ENCODE measurements at regions not wholly inside any gene's neighbourhood (a gene's known extent, or its start where the extent isn't known, plus 50 kb on each side); places are given as distances from the start of the nearest gene placed in this dataset.
"Not testable (repeated sequence)": the region's sequence is repeated elsewhere in the genome, so short reads cannot be mapped to it uniquely, and the experiment has no call there.

DNA sequence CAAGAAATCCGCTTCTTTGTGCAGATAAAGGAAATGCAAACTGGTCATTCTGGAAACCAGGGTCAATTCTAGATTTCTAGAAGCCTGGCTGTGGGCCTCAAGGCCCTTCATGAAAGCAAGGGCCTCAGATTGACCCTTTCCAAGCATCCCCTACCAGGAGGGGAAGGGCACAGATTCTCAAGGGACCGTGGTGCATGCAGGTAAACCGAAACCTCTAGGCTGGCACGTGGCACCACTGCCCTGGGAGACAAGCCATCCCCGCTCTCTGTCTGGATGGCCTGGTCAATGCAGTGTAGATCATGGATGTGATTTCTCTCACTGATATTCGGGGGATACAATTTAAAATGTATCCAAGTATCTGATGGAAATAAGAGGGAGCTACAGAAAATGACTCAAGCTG lies 69.4 kb downstream of the TOMM20 start:
- Histone ChIP-seq H3K27ac (ENCODE audit: low read length) (no peak overlapping the region), H3K9me3 (ENCODE audit: control insufficient read depth in 2 of 2, low read length in 2 of 2) (no peaks in the 10 kb centered on the region), H3K9ac (ENCODE audit: low read length in 2 of 2) (no peak overlapping the region), H3K4me3 (ENCODE audit: low read length in 2 of 2) (no peak overlapping the region), H3K4me1 (ENCODE audit: control insufficient read depth, insufficient read depth, low read length) (peaks cover 6% of the 10 kb centered on the region), H3K27me3 (ENCODE audit: control insufficient read depth in 1 of 2, insufficient read depth in 2 of 2, low read length in 2 of 2) (no peaks in the 10 kb centered on the region), H3K36me3 (ENCODE audit: control insufficient read depth in 2 of 2, insufficient read depth in 2 of 2, low read length in 2 of 2) (no peaks in the 10 kb centered on the region)

DNA sequence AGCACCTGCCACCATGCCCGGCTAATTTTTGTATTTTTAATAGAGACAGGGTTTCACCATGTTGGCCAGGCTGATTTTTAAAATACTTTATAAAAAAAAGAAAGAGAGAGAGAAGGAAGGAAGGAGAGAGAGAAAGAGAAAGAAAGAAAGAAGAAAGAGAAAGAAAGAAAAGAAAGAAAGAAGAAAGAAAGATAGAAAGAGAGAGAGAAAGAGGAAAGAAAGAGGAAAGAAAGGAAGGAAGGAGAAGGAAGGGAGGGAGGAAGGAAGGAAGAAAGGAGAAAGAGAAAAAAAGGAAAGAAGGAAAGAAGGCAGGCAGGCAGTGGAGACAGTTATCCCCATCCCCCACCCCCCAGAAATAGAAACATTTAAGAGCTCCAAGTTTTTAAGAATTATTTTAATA lies 69.9 kb downstream of the TOMM20 start:
- H3K9ac ChIP-seq (ENCODE audit: low read length in 2 of 2): no peak overlapping the region
- no peak overlapping the region for H3K27ac ChIP-seq (ENCODE audit: low read length)
- H3K27me3 ChIP-seq (ENCODE audit: control insufficient read depth in 1 of 2, insufficient read depth in 2 of 2, low read length in 2 of 2): no peaks in the 10 kb centered on the region
- H3K9me3 ChIP-seq (ENCODE audit: control insufficient read depth in 2 of 2, low read length in 2 of 2): no peaks in the 10 kb centered on the region
- H3K4me3 ChIP-seq (ENCODE audit: low read length in 2 of 2): no peak overlapping the region
- H3K4me1 ChIP-seq (ENCODE audit: control insufficient read depth, insufficient read depth, low read length): peaks cover 6% of the 10 kb centered on the region
- no peaks in the 10 kb centered on the region for H3K36me3 ChIP-seq (ENCODE audit: control insufficient read depth in 2 of 2, insufficient read depth in 2 of 2, low read length in 2 of 2)

DNA sequence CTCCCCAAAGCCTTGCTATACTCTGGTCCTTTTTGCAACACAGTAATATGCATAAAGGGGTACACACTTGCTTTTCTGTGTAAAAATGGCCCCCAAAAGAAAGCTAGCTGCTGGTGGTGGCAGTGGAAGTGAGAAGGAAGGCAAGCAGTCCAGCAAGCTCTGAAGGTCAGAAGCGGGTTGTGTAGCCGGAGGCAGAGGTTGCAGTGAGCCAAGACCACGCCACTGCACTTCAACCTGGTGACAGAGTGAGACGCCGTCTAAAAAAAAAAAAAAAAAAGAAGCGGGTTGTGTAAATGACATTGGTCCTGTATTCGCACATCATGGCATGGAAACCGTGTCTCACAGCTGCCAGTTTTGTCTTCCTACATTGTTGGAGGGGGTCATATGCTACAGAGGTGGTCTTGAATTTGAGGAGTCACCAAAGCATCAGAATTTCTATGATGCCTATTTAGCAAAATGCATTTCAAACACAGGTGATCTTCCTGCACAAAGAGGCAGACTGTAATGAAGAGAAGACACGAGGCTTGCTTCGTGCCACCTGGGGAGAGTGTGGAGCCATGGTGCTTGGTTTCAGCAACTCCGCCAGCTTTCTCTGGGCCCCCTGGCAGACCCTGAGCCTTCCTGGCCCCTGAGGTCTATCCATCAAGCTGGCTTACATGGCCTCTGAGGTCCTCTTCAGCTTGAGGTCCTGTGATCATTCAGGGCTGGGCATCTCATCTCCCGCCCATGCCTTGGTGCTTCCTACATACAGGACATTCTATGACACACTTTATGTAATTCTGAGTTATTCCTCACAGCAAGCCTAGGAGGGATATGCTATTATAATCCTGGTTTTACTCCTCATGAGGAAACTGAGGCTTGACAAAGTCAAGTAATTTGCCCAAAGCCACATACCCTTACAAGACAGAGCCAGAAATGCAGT lies 71.0 kb downstream of the TOMM20 start:
- H3K27me3 ChIP-seq (ENCODE audit: control insufficient read depth in 1 of 2, insufficient read depth in 2 of 2, low read length in 2 of 2): no peaks in the 10 kb centered on the region
- H3K27ac ChIP-seq (ENCODE audit: low read length): no peak overlapping the region
- no peaks in the 10 kb centered on the region for H3K9me3 ChIP-seq (ENCODE audit: control insufficient read depth in 2 of 2, low read length in 2 of 2)
- H3K4me3 ChIP-seq (ENCODE audit: low read length in 2 of 2): no peak overlapping the region
- H3K36me3 ChIP-seq (ENCODE audit: control insufficient read depth in 2 of 2, insufficient read depth in 2 of 2, low read length in 2 of 2): no peaks in the 10 kb centered on the region
- no peak overlapping the region for H3K9ac ChIP-seq (ENCODE audit: low read length in 2 of 2)
- peaks cover 8% of the 10 kb centered on the region for H3K4me1 ChIP-seq (ENCODE audit: control insufficient read depth, insufficient read depth, low read length)

DNA sequence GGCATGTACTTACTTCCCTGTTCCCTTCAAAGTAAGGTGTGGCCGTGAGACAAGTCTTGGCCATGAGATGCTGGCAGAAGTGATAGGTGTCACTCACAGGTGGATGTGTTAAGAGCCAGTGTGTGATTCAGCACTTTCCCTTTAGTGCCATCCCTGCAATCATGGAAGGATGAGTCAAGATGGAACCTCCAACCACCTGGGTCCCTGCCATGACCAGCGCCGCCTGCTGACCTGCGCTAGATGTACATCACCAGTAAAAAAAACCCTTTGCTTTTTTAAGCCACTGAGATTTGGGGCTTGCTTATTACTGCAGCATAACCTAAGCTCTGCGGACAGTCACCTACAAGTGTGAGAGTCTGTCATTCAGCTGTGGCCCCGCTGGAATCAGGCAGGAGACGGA lies 71.7 kb downstream of the TOMM20 start:
- Histone ChIP-seq H3K4me1 (ENCODE audit: control insufficient read depth, insufficient read depth, low read length) (peaks cover 10% of the 10 kb centered on the region), H3K9me3 (ENCODE audit: control insufficient read depth in 2 of 2, low read length in 2 of 2) (no peaks in the 10 kb centered on the region), H3K36me3 (ENCODE audit: control insufficient read depth in 2 of 2, insufficient read depth in 2 of 2, low read length in 2 of 2) (no peaks in the 10 kb centered on the region), H3K9ac (ENCODE audit: low read length in 2 of 2) (no peak overlapping the region), H3K27me3 (ENCODE audit: control insufficient read depth in 1 of 2, insufficient read depth in 2 of 2, low read length in 2 of 2) (no peaks in the 10 kb centered on the region), H3K27ac (ENCODE audit: low read length) (no peak overlapping the region), H3K4me3 (ENCODE audit: low read length in 2 of 2) (no peak overlapping the region)

DNA sequence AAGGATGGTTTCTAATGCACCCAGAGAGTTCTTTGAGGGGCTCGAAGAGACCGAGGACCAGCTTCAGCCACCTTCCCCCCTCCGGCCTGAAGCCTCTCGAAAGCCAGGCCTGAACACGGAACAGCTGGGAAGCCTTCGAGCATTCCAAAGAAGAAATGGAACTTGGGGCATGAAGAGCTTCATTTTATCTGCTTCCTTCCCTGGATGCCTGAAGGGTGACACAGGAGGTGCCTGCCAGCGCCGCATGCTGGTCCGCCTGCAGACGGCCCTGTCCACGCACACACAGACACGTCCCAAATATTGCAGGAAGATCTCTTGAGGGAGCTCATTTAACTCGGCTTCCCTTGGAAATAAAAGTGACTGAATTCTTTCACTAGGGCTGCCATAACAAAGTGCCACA lies 73.7 kb downstream of the TOMM20 start:
- Histone ChIP-seq H3K4me3 (ENCODE audit: low read length in 2 of 2) (no peak overlapping the region), H3K4me1 (ENCODE audit: control insufficient read depth, insufficient read depth, low read length) (peaks cover 10% of the 10 kb centered on the region), H3K36me3 (ENCODE audit: control insufficient read depth in 2 of 2, insufficient read depth in 2 of 2, low read length in 2 of 2) (no peaks in the 10 kb centered on the region), H3K27me3 (ENCODE audit: control insufficient read depth in 1 of 2, insufficient read depth in 2 of 2, low read length in 2 of 2) (no peaks in the 10 kb centered on the region), H3K9ac (ENCODE audit: low read length in 2 of 2) (no peak overlapping the region), H3K9me3 (ENCODE audit: control insufficient read depth in 2 of 2, low read length in 2 of 2) (no peaks in the 10 kb centered on the region), H3K27ac (ENCODE audit: low read length) (no peak overlapping the region)

DNA sequence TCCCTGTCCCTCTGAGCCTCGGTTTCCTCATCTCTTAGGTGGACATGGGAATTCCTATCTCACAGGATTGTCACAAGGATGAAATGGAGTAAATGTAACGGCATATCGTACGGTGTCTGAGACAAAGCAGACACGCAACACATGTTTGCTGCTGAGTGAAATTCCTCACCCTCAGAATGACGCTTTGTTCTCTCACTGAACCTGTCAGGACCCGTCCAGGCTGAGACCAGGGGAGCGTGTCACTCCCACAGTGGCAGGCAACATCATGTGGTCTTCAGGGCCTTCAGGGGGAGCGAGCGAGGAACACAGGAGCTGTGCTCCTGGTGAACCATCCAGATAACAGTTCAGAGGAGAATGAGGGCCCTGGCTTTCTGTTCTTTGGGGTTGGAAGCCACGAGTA lies 74.2 kb downstream of the TOMM20 start:
- Histone ChIP-seq H3K9ac (ENCODE audit: low read length in 2 of 2) (no peak overlapping the region), H3K27ac (ENCODE audit: low read length) (no peak overlapping the region), H3K4me3 (ENCODE audit: low read length in 2 of 2) (no peak overlapping the region), H3K27me3 (ENCODE audit: control insufficient read depth in 1 of 2, insufficient read depth in 2 of 2, low read length in 2 of 2) (no peaks in the 10 kb centered on the region), H3K4me1 (ENCODE audit: control insufficient read depth, insufficient read depth, low read length) (peaks cover 13% of the 10 kb centered on the region), H3K9me3 (ENCODE audit: control insufficient read depth in 2 of 2, low read length in 2 of 2) (no peaks in the 10 kb centered on the region), H3K36me3 (ENCODE audit: control insufficient read depth in 2 of 2, insufficient read depth in 2 of 2, low read length in 2 of 2) (no peaks in the 10 kb centered on the region)

DNA sequence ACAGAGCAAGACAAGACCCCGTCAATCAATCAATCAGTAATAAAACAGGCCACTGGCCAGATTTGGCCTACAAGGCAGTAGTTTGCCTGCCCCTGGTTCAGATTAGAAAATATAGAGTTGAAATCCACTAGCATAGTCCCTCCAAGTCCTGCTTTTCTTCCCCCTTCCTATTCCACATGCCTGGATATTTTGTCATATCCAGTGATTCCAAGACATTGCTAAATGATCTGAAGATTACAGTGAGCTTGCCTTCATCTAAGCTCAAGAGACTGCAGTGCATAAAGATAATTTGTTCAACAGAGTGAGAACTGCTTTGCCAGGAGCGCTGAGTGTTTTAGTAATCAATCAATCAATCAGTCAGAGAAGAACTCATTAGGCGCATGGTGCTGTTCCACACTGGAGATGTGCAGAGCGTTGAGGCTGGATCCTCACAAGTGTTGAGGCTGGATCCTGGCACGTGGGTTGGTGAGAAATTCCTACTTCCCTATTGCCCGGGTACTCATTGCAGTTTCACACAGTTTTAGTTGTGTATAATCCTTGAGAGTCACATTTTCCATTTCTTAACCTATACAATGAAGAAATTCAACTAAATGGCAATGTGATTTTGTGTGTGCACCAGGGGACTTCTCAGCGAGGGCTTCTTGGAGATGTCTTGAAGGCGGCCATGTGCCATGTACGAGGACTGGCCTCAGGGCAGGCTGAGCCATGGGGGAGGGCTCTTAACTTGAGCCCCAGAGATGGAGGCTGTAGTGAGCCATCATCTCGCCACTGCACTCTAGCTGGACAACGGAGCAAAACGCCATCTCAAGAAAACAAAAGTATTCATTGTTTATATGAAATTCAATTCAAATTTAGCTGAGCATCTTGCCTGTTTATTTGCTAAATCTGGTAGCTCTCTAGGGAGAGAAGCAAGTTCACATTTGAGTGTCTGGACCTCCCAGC lies 76.3 kb downstream of the TOMM20 start:
- Histone ChIP-seq H3K27ac (ENCODE audit: low read length) (no peak overlapping the region), H3K36me3 (ENCODE audit: control insufficient read depth in 2 of 2, insufficient read depth in 2 of 2, low read length in 2 of 2) (no peaks in the 10 kb centered on the region), H3K9ac (ENCODE audit: low read length in 2 of 2) (no peak overlapping the region), H3K4me1 (ENCODE audit: control insufficient read depth, insufficient read depth, low read length) (peaks cover 29% of the 10 kb centered on the region), H3K9me3 (ENCODE audit: control insufficient read depth in 2 of 2, low read length in 2 of 2) (no peaks in the 10 kb centered on the region), H3K27me3 (ENCODE audit: control insufficient read depth in 1 of 2, insufficient read depth in 2 of 2, low read length in 2 of 2) (no peaks in the 10 kb centered on the region), H3K4me3 (ENCODE audit: low read length in 2 of 2) (no peak overlapping the region)

DNA sequence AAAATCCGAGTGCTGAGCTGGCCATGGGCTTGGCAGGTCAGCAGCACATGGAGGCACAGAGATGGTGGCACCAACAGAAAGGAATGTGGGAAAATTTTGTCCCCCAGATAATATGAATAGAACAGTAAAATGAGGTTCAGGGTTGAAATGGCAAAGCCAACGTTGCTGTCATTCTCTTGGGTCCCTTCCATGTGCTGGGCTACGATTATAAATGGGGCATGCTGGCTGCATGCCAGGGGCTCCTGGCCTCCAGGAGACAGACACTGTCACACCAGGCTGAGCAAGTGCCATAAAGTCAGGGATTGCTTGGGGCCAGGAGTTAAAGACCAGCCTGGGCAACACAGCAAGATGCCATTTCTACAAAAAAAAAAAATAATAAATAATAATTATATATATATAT lies 77.1 kb downstream of the TOMM20 start:
- Histone ChIP-seq H3K4me1 (ENCODE audit: control insufficient read depth, insufficient read depth, low read length) (peaks cover 31% of the 10 kb centered on the region), H3K4me3 (ENCODE audit: low read length in 2 of 2) (no peak overlapping the region), H3K27ac (ENCODE audit: low read length) (peak overlapping the region; percentile 6), H3K27me3 (ENCODE audit: control insufficient read depth in 1 of 2, insufficient read depth in 2 of 2, low read length in 2 of 2) (no peaks in the 10 kb centered on the region), H3K36me3 (ENCODE audit: control insufficient read depth in 2 of 2, insufficient read depth in 2 of 2, low read length in 2 of 2) (no peaks in the 10 kb centered on the region), H3K9me3 (ENCODE audit: control insufficient read depth in 2 of 2, low read length in 2 of 2) (no peaks in the 10 kb centered on the region), H3K9ac (ENCODE audit: low read length in 2 of 2) (no peak overlapping the region)

DNA sequence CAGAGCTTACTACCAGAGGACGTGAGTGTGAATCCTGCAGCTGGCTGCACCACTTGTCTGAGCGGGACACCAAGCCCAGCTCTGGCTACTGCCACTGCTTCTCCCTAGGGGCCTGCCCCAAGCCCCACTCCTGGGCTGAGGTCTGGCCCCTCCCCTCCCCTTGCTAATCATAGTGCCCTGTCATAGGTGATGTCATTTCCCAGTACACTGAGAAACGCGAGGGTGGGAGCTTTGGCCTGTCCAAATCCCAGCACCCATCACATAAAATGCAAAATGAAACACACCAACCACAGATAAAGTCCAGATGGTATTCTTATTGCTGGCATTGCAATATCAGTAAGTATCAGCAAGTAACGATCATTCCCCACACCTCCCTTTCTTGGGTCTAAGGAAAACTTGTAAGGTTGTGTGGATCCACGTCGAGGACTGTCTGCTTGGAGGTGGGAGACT lies 77.7 kb downstream of the TOMM20 start:
- Histone ChIP-seq H3K27ac (ENCODE audit: low read length) (peak overlapping the region; percentile 6), H3K9me3 (ENCODE audit: control insufficient read depth in 2 of 2, low read length in 2 of 2) (no peaks in the 10 kb centered on the region), H3K9ac (ENCODE audit: low read length in 2 of 2) (peak overlapping the region in 1 of 2 donors; percentile 11), H3K36me3 (ENCODE audit: control insufficient read depth in 2 of 2, insufficient read depth in 2 of 2, low read length in 2 of 2) (no peaks in the 10 kb centered on the region), H3K4me3 (ENCODE audit: low read length in 2 of 2) (no peak overlapping the region), H3K27me3 (ENCODE audit: control insufficient read depth in 1 of 2, insufficient read depth in 2 of 2, low read length in 2 of 2) (no peaks in the 10 kb centered on the region), H3K4me1 (ENCODE audit: control insufficient read depth, insufficient read depth, low read length) (peaks cover 31% of the 10 kb centered on the region)

DNA sequence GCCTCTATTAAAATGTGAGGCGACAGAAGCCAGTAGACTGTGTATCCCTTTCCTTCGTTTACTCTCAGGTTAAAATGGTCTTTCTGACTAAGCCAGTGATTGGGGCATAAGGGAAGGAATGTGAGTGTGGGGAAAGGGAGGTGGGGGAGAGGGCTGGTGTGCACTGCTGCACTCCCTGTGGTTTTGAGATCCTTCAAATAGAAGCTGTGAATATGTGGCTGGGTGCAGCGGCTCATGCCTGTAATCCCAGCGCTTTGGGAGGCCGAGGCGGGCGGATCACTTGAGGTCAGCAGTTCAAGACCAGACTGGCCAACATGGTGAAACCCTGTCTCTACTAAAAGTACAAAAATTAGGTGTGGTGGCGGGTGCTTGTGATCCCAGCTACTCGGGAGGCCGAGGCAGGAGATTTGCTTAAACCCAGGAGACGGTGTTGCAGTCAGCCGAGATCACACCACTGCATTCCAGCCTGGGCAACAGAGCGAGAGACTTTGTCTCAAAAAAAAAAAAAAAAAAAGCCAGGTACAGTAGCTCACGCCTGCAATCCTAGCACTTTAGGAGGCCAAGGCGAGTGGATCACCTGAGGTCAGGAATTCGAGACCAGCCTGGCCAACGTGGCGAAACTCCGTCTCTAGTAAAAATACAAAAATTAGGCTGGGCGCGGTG lies 78.8 kb downstream of the TOMM20 start:
- peak overlapping the region; percentile 94 for H3K27ac ChIP-seq (ENCODE audit: low read length)

More for the DNA sequence above, 78.8 kb downstream of the TOMM20 start:
- H3K4me3 ChIP-seq (ENCODE audit: low read length in 2 of 2); H3K9ac ChIP-seq (ENCODE audit: low read length in 2 of 2); H3K27me3 ChIP-seq (ENCODE audit: control insufficient read depth in 1 of 2, insufficient read depth in 2 of 2, low read length in 2 of 2); H3K9me3 ChIP-seq (ENCODE audit: control insufficient read depth in 2 of 2, low read length in 2 of 2); H3K36me3 ChIP-seq (ENCODE audit: control insufficient read depth in 2 of 2, insufficient read depth in 2 of 2, low read length in 2 of 2): not testable (repeated sequence)
- peaks cover 31% of the 10 kb centered on the region for H3K4me1 ChIP-seq (ENCODE audit: control insufficient read depth, insufficient read depth, low read length)
